Ishikawa (cell line): ENCODE measurements at regions not wholly inside any gene's neighbourhood (a gene's known extent, or its start where the extent isn't known, plus 50 kb on each side); places are given as distances from the start of the nearest gene placed in this dataset.

Experiments used
- EP300 ChIP-seq: IDR thresholded peaks from 2 replicates; pipeline ENCODE4 v1.6.1; 2012; ENCODE audit warnings: borderline replicate concordance
- NFIC ChIP-seq: IDR thresholded peaks from 2 replicates; pipeline ENCODE4 v1.6.1; 2012
- TCF12 ChIP-seq: IDR thresholded peaks from 2 replicates; pipeline ENCODE4 v1.6.1; 2012; ENCODE audit warnings: low read depth
- YY1 ChIP-seq: IDR thresholded peaks from 2 replicates; pipeline ENCODE4 v1.6.1; 2012; ENCODE audit warnings: low read depth

- TF ChIP-seq TCF12 = no peak
- TF ChIP-seq NFIC = no peak
- TF ChIP-seq YY1 = no peak
- TF ChIP-seq EP300 = no peak
Observed at GRCh38 chr11:127390465-127390864, 389.9 kb upstream of the KIRREL3 start.
